A673 (cell line): ENCODE measurements at regions not wholly inside any gene's neighbourhood (a gene's known extent, or its start where the extent isn't known, plus 50 kb on each side); places are given as distances from the start of the nearest gene placed in this dataset.

ENCODE experiments used
- BruUV-seq: library from RNA; stranded (reverse); fragments of 400-500 nt; replicated peaks from 2 replicates; lab custom pipeline; 2021; lab: Mats Ljungman, UMichigan
- CTCF ChIA-PET: fragments of 300-600 bp; sonication (Branson Sonifier 250); formaldehyde crosslinking; loops from one replicate; lab custom pipeline; 2022; ENCODE audit warnings: antibody characterized with exemption; lab: Charles Lee
- POLR2A ChIA-PET: fragments of 300-600 bp; sonication (Branson Sonifier 250); formaldehyde crosslinking; loops from one replicate; lab custom pipeline; 2022; ENCODE audit warnings: antibody characterized with exemption; ENCODE audit not compliant: low non-redundant PET; lab: Charles Lee
- DNase-seq: peaks from one replicate; pipeline ENCODE4 v3.0.0-alpha.2; 2015; ENCODE audit warnings: low spot score
- H3K27ac ChIP-seq: fragments of 200-600 bp; sonication (generic); 2 replicates; pipeline ENCODE4 v1.5.1; 2016; ENCODE audit warnings: mixed run types, low read depth, mild to moderate bottlenecking, mixed read lengths, antibody characterized with exemption, low read length; ENCODE audit not compliant: poor library complexity, severe bottlenecking
- H3K27me3 ChIP-seq: fragments of 200-600 bp; sonication (generic); replicated peaks from 2 replicates; pipeline ENCODE4 v1.6.1; 2017; ENCODE audit warnings: mixed run types, low read depth, mild to moderate bottlenecking, mixed read lengths, antibody characterized with exemption, low read length; ENCODE audit not compliant: insufficient read depth, poor library complexity
- H3K36me3 ChIP-seq: fragments of 200-600 bp; sonication (generic); 2 replicates; pipeline ENCODE4 v1.6.1; 2016; ENCODE audit warnings: mixed run types, mild to moderate bottlenecking, mixed read lengths, antibody characterized with exemption, low read length; ENCODE audit not compliant: insufficient read depth, poor library complexity, severe bottlenecking
- H3K4me1 ChIP-seq: fragments of 200-600 bp; sonication (generic); 2 replicates; pipeline ENCODE4 v1.6.1; 2017; ENCODE audit warnings: mixed run types, mild to moderate bottlenecking, mixed read lengths, antibody characterized with exemption, low read length; ENCODE audit not compliant: insufficient read depth, poor library complexity, severe bottlenecking
- H3K4me3 ChIP-seq: fragments of 200-600 bp; sonication (generic); 2 replicates; pipeline ENCODE4 v1.5.1; 2016; ENCODE audit warnings: low read depth, mixed run types, mild to moderate bottlenecking, mixed read lengths, low read length; ENCODE audit not compliant: poor library complexity, severe bottlenecking
- H3K9me3 ChIP-seq: fragments of 200-600 bp; sonication (generic); 2 replicates; pipeline ENCODE4 v1.6.1; 2016; ENCODE audit warnings: mixed run types, low read depth, mild to moderate bottlenecking, mixed read lengths, antibody characterized with exemption, low read length; ENCODE audit not compliant: poor library complexity, severe bottlenecking
- CTCF ChIP-seq: fragments of 300-800, 200-600 bp; sonication (generic); conservative IDR thresholded peaks from 2 replicates; pipeline ENCODE4 v1.5.1; 2017; ENCODE audit warnings: low read depth, mild to moderate bottlenecking, antibody characterized with exemption, low read length, moderate library complexity, mixed read lengths
- EZH2 ChIP-seq: fragments of 200-600 bp; sonication (generic); IDR thresholded peaks from 2 replicates; pipeline ENCODE4 v1.6.1; 2017; ENCODE audit warnings: borderline replicate concordance, low read depth, mild to moderate bottlenecking, mixed read lengths, antibody characterized with exemption, low read length; ENCODE audit not compliant: poor library complexity, severe bottlenecking
- intact Hi-C: fragments of 100-400 bp; cut with micrococcal nuclease; formaldehyde crosslinking; loops from one replicate; pipeline ENCODE4 v1.10.0; 2022; ENCODE audit not compliant: unreplicated experiment

GRCh38 chr5:19301271-19301670, 686.7 kb downstream of the CDH18 start:
- no peak overlapping the region for H3K4me3 ChIP-seq
- no peaks in the 10 kb centered on the region for H3K27me3 ChIP-seq
- ChIA-PET POLR2A (no interaction called here), CTCF (no interaction called here)
- no peaks in the 10 kb centered on the region for H3K4me1 ChIP-seq
- no peak overlapping the region for H3K27ac ChIP-seq
- no peaks in the 10 kb centered on the region for H3K36me3 ChIP-seq
- H3K9me3 ChIP-seq, result peaks cover 7% of the 10 kb centered on the region
- no peak for DNase-seq
- no TSS peak for BruUV-seq
- TF ChIP-seq CTCF, result no peak
- no peak for TF ChIP-seq EZH2
- intact Hi-C loops, result no loop called here

- no peaks in the 10 kb centered on the region for H3K36me3 ChIP-seq
- H3K4me3 ChIP-seq, result no peak overlapping the region
- CTCF ChIA-PET, result no interaction called here
- no peak for TF ChIP-seq CTCF
- TF ChIP-seq EZH2, result no peak
- POLR2A ChIA-PET, result no interaction called here
- H3K9me3 ChIP-seq, result no peaks in the 10 kb centered on the region
- BruUV-seq, result no TSS peak
- no peaks in the 10 kb centered on the region for H3K4me1 ChIP-seq
- intact Hi-C loops, result no loop called here
- DNase-seq, result no peak
- H3K27me3 ChIP-seq, result no peaks in the 10 kb centered on the region
- H3K27ac ChIP-seq, result no peak overlapping the region
Observed at GRCh38 chr5:19314840-19315239, 673.2 kb downstream of the CDH18 start.

GRCh38 chr5:19319252-19319651, 668.7 kb downstream of the CDH18 start:
- Histone ChIP-seq H3K4me3 (no peak overlapping the region), H3K36me3 (no peaks in the 10 kb centered on the region), H3K27ac (no peak overlapping the region), H3K4me1 (no peaks in the 10 kb centered on the region), H3K27me3 (no peaks in the 10 kb centered on the region), H3K9me3 (no peaks in the 10 kb centered on the region)
- DNase-seq, result no peak
- intact Hi-C loops, result no loop called here
- ChIA-PET POLR2A (no interaction called here), CTCF (no interaction called here)
- no TSS peak for BruUV-seq
- no peak for TF ChIP-seq CTCF
- TF ChIP-seq EZH2, result no peak
